Keratinocyte (primary cell): ENCODE measurements at regions not wholly inside any gene's neighbourhood (a gene's known extent, or its start where the extent isn't known, plus 50 kb on each side); places are given as distances from the start of the nearest gene placed in this dataset.

Source experiments
- DNase-seq: peaks from one replicate; pipeline ENCODE4 v3.0.0-alpha.2; 2011; ENCODE audit warnings: low read depth, missing footprints, low spot score
- FAIRE-seq: peaks from 2 replicates; lab custom pipeline; 2011; peaks lifted over from hg19 to GRCh38; lab: Jason Lieb, UNC
- H2AFZ ChIP-seq: 2 replicates; pipeline ENCODE4 v1.6.0; 2012; ENCODE audit warnings: low read length, control low read depth, inconsistent platforms; ENCODE audit not compliant: control insufficient read depth
- H3K27ac ChIP-seq: 2 replicates; pipeline ENCODE4 v1.5.1; 2011; ENCODE audit warnings: low read length; ENCODE audit not compliant: control insufficient read depth, insufficient read depth
- H3K27me3 ChIP-seq: 3 replicates; pipeline ENCODE4 v1.6.0; 2011; ENCODE audit warnings: low read length; ENCODE audit not compliant: control insufficient read depth, insufficient read depth; ENCODE audit errors: extremely low read depth
- H3K36me3 ChIP-seq, 2 experiments: 2 replicates in 1 of 2; 3 replicates in 1 of 2; pipeline ENCODE4 v1.5.1; 2011; ENCODE audit warnings: low read length in 2 of 2, mild to moderate bottlenecking in 1 of 2; ENCODE audit not compliant: control insufficient read depth in 2 of 2, insufficient read depth in 2 of 2; ENCODE audit errors: extremely low read depth in 1 of 2
- H3K4me1 ChIP-seq: 3 replicates; pipeline ENCODE4 v1.5.1; 2011; ENCODE audit warnings: low read length; ENCODE audit not compliant: control insufficient read depth, insufficient read depth; ENCODE audit errors: extremely low read depth
- H3K4me2 ChIP-seq: 3 replicates; pipeline ENCODE4 v1.6.0; 2011; ENCODE audit warnings: low read depth, low read length; ENCODE audit not compliant: control insufficient read depth, insufficient read depth; ENCODE audit errors: extremely low read depth
- H3K4me3 ChIP-seq, 3 experiments: fragments of 200-600 bp in 1 of 3; sonication (generic) in 1 of 3; 2 replicates in 2 of 3; 3 replicates in 1 of 3; pipeline ENCODE4 v1.5.1; 2011 to 2016; ENCODE audit warnings: low read length in 3 of 3, mild to moderate bottlenecking in 3 of 3, control low read depth in 2 of 3, inconsistent platforms in 1 of 3, low read depth in 1 of 3, mixed read lengths in 1 of 3, mixed run types in 1 of 3, moderate library complexity in 1 of 3; ENCODE audit not compliant: control insufficient read depth in 2 of 3, insufficient read depth in 2 of 3; ENCODE audit errors: extremely low read depth in 1 of 3
- H3K79me2 ChIP-seq: 2 replicates; pipeline ENCODE4 v1.6.0; 2012; ENCODE audit warnings: low read length; ENCODE audit not compliant: control insufficient read depth, insufficient read depth
- H3K9ac ChIP-seq: 3 replicates; pipeline ENCODE4 v1.6.0; 2011; ENCODE audit warnings: low read length; ENCODE audit not compliant: control insufficient read depth, insufficient read depth; ENCODE audit errors: extremely low read depth
- H3K9me1 ChIP-seq: 3 replicates; pipeline ENCODE4 v1.6.0; 2011; ENCODE audit warnings: low read length; ENCODE audit not compliant: control insufficient read depth, insufficient read depth; ENCODE audit errors: extremely low read depth
- H3K9me3 ChIP-seq: 2 replicates; pipeline ENCODE4 v1.5.1; 2012; ENCODE audit warnings: low read depth, low read length; ENCODE audit not compliant: control insufficient read depth
- H4K20me1 ChIP-seq: 3 replicates; pipeline ENCODE4 v1.6.0; 2011; ENCODE audit warnings: low read length; ENCODE audit not compliant: control insufficient read depth, insufficient read depth; ENCODE audit errors: extremely low read depth
- EZH2 ChIP-seq: IDR thresholded peaks from one replicate; pipeline ENCODE4 v1.6.1; 2012; ENCODE audit warnings: inconsistent platforms, mild to moderate bottlenecking, low read length, moderate library complexity
- dilution Hi-C: fragments of 300-500 bp; cut with MboI; formaldehyde crosslinking; loops from one replicate; pipeline ENCODE4 v1.7.0; 2020; ENCODE audit warnings: low sequenced_read_pairs; ENCODE audit not compliant: extremely low pct_ligation_motif_present
- TF ChIP-seq, protein P1 (sequence below), 3 experiments: IDR thresholded peaks in 1 of 3; conservative IDR thresholded peaks in 1 of 3; optimal IDR thresholded peaks in 1 of 3; 2 replicates in 2 of 3; 3 replicates in 1 of 3; pipeline versions ENCODE3 to v1.5.1; 2011; ENCODE audit warnings: low read length in 3 of 3, mild to moderate bottlenecking in 3 of 3, moderate library complexity in 2 of 3, control low read depth in 1 of 3, inconsistent platforms in 1 of 3; ENCODE audit not compliant: insufficient read depth in 2 of 3; ENCODE audit errors: extremely low read depth in 1 of 3

DNA sequence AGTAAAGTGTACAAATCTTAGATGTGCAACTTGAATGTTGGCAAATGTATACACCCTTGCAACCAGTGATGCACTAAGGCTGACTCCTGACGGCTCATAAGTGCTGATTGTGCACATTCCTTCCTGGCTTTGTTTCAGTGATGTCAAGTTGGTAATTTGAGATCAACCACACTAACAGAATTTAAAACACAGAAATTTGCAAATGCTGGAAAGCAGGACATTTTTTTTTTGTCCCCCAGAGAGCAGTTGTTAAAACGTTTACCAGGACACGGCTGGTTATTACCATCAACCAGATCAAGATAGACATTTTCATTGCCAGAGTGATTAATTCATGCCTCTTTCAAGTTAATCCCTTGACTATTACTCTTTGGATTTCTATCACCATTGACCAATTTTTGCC lies 735.6 kb downstream of the RFPL4B start:
- no peaks in the 10 kb centered on the region for H4K20me1 ChIP-seq
- DNase-seq, result no peak
- H3K4me3 ChIP-seq, result no peak overlapping the region
- TF ChIP-seq, protein P1, sequence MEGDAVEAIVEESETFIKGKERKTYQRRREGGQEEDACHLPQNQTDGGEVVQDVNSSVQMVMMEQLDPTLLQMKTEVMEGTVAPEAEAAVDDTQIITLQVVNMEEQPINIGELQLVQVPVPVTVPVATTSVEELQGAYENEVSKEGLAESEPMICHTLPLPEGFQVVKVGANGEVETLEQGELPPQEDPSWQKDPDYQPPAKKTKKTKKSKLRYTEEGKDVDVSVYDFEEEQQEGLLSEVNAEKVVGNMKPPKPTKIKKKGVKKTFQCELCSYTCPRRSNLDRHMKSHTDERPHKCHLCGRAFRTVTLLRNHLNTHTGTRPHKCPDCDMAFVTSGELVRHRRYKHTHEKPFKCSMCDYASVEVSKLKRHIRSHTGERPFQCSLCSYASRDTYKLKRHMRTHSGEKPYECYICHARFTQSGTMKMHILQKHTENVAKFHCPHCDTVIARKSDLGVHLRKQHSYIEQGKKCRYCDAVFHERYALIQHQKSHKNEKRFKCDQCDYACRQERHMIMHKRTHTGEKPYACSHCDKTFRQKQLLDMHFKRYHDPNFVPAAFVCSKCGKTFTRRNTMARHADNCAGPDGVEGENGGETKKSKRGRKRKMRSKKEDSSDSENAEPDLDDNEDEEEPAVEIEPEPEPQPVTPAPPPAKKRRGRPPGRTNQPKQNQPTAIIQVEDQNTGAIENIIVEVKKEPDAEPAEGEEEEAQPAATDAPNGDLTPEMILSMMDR (optimal IDR thresholded peaks at IDR 0.05 in 1 of 3, IDR thresholded peaks at IDR 0.05 in 1 of 3, conservative IDR thresholded peaks at IDR 0.05 in 1 of 3; ENCODE audit: extremely low read depth in 1 of 3, insufficient read depth in 2 of 3, low read length in 3 of 3), result no peak
- TF ChIP-seq EZH2, result no peak
- dilution Hi-C loops, result no loop called here
- no peaks in the 10 kb centered on the region for H3K27me3 ChIP-seq
- H3K9ac ChIP-seq, result no peak overlapping the region
- FAIRE-seq, result no peak
- no peaks in the 10 kb centered on the region for H3K79me2 ChIP-seq
- H3K4me2 ChIP-seq, result no peak overlapping the region
- H3K9me3 ChIP-seq, result no peaks in the 10 kb centered on the region
- no peak overlapping the region for H2AFZ ChIP-seq
- H3K4me1 ChIP-seq, result no peaks in the 10 kb centered on the region
- H3K27ac ChIP-seq, result no peak overlapping the region
- no peaks in the 10 kb centered on the region for H3K9me1 ChIP-seq
- no peaks in the 10 kb centered on the region for H3K36me3 ChIP-seq

DNA sequence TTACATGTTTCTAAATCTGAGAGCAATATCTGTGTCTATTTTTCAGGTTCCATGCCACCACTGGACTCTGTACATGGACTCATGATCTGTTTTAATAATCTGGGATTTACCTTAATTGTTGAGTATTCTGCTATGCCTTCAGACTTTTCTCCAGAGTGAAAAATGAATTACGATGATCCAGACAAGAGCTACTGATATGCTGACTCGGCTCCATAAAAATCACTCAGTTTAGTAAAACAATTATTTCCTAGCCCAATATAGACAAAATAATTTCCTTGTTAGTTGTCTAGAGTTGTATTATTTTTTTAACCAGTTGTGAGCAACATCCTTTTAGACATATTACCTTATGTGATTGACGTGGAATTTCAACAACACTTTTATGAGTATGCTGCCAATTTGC lies 736.8 kb downstream of the RFPL4B start:
- no peaks in the 10 kb centered on the region for H3K4me1 ChIP-seq
- no peaks in the 10 kb centered on the region for H3K79me2 ChIP-seq
- H3K27me3 ChIP-seq, result no peaks in the 10 kb centered on the region
- no peak overlapping the region for H2AFZ ChIP-seq
- TF ChIP-seq, protein P1 (optimal IDR thresholded peaks at IDR 0.05 in 1 of 3, IDR thresholded peaks at IDR 0.05 in 1 of 3, conservative IDR thresholded peaks at IDR 0.05 in 1 of 3; ENCODE audit: extremely low read depth in 1 of 3, insufficient read depth in 2 of 3, low read length in 3 of 3), result no peak
- no peak for TF ChIP-seq EZH2
- no peak overlapping the region for H3K4me3 ChIP-seq
- H3K9ac ChIP-seq, result no peak overlapping the region
- no peaks in the 10 kb centered on the region for H3K9me1 ChIP-seq
- no peak for DNase-seq
- H3K27ac ChIP-seq, result no peak overlapping the region
- H3K4me2 ChIP-seq, result no peak overlapping the region
- H3K36me3 ChIP-seq, result no peaks in the 10 kb centered on the region
- dilution Hi-C loops, result no loop called here
- H4K20me1 ChIP-seq, result no peaks in the 10 kb centered on the region
- FAIRE-seq, result peak; percentile 32
- H3K9me3 ChIP-seq, result no peaks in the 10 kb centered on the region
